GM18868 (cell line): ENCODE measurements at regions not wholly inside any gene's neighbourhood (a gene's known extent, or its start where the extent isn't known, plus 50 kb on each side); places are given as distances from the start of the nearest gene placed in this dataset.

Experiments used
- ATAC-seq: cut with Tn5 transposase; IDR thresholded peaks from one replicate; pipeline ENCODE4 v1.9.1; 2021; ENCODE audit warnings: mild to moderate bottlenecking, moderate library complexity; ENCODE audit not compliant: unreplicated experiment

DNA sequence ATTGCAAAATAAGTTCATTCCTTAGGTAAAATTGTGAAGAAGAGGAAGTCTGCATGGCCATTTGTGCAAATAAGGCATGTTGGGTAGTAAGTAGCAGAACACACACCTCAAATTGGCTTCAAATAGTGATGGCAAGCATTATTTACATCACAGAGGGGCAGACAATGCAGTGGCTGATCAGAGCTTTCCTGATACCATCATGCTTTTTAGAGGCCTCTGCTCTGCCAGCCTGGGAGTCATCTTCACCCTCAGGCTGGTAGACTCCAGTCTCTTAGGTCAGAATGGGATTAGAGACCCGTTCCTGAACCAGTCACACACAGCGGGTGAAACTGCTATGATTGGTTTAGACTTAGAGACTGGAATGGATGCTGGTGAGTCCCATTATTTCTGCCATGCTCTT is 396.0 kb upstream of the MCTP2 start:
- ATAC-seq: no peak

DNA sequence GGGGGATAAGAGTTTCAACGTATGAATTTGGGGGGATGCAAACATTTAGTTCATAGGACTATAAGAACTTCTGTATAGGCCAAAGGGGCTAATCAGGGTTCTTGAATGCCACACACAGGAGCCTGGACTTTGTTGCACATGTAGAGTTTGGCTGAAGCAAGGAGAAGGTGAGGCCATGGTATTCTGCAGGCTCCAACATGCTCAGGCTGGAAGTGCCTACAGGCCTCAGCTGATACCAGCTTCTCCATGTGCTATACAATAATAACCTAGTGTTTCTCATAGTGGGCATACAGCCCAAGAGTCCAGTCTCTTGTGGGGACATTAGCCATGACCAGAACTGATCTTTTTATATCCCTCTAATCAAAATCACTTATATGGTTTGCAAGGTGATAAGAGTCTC is 399.7 kb upstream of the MCTP2 start:
- no peak for ATAC-seq

- ATAC-seq: no peak
These were observed 400.9 kb upstream of the MCTP2 start for GRCh38 chr15:93830221-93831080.

DNA sequence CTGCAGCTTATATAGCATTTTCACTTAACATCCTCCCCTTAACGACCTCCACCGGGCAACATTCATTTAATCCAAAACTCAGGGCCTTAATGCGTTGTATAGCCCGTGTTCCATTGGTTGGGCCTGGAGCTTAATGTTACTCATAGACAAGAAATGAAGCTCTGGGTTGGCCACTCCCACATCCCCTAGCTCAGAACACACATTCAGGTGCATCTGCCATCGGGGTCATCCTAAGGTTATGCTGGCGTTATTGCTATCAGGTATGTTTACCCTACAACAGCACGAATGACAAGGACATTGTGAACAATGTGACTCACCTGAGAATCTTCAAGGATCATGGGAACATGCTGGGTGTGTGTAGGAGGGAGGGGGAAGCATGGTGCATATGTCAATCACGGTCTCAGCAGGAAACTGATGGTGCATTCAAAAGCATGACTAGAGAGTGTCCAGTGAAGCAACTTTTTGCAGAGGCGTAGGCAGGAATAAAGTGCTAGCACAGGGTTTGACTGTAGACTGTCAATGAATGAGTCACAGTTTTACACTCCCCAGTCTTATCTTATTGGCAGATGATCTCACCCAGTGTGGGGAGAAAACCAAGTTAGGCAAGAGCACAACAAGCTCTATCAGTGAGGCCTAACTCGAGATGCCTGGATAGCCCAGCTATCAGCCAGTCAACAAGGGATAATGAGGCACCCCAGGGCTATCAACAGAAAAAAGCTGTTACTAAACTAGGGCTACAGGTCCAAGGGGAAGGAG is 402.1 kb upstream of the MCTP2 start:
- peak; percentile 77 for ATAC-seq

- no peak for ATAC-seq
These were observed 404.6 kb upstream of the MCTP2 start for GRCh38 chr15:93826790-93827189.

DNA sequence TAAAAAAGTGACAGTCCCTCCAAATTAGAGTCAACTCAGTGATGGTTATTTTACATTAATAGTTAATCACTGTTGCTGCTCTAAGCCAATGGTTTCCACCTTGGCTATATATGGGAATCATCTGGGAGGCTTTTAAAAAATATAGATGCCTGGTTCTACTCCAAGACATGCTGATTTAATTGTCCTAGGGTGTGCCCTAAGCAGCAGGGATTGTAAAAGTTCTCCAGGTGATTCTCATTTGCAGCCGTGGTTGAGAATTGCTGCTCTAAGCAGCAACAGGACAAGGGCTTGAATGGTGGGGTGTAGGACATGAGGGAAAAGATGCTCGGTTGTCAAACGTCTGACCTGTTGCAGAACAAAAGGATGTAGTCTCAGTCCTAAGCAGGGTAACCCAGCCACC is 405.1 kb upstream of the MCTP2 start:
- ATAC-seq: no peak

- ATAC-seq: no peak
These were observed 405.7 kb upstream of the MCTP2 start for GRCh38 chr15:93825682-93826081.

DNA sequence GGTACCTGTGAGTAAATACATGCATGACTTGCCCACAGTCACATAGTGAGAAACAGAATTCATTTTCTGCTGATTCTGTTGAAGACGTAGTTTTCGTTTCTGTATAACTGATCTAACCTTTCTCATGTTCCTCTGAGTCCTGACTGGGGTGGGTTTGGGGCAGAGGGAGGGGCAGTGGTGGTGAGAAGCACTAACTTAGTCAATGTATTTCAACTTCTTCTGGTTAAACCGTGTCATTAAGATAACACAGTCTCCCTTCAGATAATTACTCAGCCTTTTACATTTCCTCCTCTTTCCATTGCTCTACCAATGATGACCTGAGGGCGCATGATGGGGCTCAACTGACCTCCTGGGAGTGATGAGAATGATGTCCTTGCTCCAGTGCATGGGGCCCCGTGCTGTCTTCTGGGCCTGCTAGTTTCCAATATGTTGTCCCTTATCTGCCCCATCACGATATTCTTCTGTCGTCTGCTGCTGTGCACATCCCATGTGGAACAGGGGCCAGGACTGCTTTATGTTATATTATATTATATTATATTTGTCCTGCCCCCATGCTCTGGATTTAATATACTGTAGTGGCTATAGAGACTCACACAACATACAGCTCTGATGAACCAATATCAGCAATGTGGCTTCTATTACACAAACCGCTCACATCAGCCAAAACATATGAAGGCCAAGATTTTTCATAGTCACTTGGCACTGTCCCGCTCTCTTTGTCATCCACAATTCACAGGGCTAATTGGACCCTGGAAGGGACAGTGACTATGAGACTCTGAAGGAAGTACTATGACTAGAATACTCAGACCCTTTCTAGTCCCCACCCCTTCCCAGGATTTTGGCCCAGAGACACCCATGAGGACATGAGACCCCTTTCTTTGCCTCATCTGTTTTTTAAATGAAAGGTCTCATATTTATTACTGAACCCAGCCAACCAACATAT is 407.1 kb upstream of the MCTP2 start:
- no peak for ATAC-seq

- no peak for ATAC-seq
These were observed 410.8 kb upstream of the MCTP2 start for GRCh38 chr15:93820566-93820965.

DNA sequence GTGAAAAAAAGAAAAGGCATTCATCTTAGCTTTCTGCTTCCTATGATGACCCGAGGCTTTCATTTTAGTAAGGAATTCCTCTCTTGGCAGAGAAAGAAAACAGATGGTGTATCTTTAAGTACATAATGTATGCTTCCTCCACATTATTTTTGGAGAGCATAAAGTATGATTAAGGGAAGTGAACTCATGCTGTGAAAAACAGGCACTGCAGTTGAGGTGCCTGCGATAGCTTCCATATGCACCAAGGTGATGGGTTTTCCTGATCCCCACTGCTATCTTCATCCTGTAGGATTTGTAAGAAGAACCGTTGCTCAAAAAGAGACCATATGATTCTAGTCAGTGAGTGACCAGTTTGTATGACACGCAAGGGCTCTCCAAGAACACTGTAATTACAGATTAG is 411.5 kb upstream of the MCTP2 start:
- ATAC-seq: no peak

DNA sequence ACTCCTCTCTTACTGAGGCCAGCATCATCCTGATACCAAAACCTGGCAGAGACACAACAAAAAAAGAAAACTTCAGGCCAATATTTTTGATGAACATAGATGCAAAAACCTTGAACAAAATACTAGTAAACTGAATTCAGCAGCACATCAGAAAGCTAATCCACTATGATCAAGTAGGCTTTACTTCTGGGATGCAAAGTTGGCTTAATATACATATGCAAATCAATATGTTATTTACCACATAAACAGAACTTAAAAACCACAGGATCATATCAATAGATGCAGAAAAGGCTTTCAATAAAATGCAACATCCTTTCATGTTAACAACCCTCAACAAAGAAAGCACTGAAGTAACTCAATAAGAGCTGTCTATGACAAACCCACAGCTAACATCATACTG is 414.5 kb upstream of the MCTP2 start:
- no peak for ATAC-seq

DNA sequence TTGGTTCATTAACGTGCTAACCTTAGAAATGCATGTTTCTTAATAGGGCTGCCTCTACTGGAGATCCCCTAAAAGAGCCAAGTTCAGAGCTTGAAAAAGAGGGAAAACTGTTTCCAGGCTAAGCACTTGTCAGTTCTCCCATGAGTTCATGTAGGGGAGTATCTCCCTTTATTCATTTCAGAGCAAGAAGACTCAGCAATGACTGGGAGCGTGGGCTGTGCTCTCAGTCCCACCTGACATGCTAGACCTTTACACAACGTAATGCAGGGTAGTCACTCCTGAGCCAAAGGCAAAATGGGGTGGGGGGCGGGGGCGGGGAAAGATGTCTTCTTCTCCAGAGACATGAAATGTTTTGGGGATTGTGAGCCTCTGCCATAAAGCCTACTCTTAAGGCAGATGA is 420.1 kb upstream of the MCTP2 start:
- no peak for ATAC-seq

DNA sequence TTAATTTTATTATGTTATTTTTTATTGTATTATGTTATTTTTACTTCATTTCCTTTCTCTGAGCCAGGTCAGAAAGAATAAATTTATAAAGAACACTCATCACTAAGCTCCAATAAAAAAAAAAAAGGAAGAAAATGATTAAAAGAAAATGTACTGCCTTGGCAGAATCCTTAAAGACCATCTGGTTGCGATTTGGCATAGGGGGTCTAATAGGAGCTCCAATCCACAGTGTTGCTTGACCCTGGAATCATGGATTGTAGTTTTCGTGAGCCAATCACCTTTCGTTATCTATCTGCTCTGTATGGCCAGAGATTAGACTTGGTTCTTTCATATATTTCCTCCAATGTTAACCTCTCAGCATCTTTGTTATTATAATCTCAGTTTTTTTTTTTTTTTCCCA is 421.8 kb upstream of the MCTP2 start:
- no peak for ATAC-seq

GRCh38 chr15:93803421-93804152 is 427.8 kb upstream of the MCTP2 start:
- no peak for ATAC-seq

DNA sequence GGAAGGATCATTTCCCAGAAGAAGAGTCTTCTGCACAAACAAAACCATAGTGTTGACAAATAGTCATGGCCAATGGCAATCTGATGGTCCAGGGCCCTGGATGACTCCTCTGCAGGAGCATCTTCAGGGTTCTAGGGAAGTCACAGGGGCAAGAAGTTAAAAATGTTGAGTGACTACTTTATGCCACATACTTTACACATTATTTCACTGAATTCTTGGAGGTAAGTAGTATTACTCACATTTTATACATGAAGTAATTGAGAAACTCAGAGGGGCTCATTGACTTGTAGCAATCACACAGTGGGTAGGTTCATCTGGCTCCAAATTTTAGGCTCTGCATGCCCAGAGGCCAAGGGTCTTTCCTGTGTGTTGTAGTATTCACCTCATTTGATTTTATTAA is 430.2 kb upstream of the MCTP2 start:
- no peak for ATAC-seq

- ATAC-seq: no peak
These were observed 430.6 kb upstream of the MCTP2 start for GRCh38 chr15:93800805-93801204.

- ATAC-seq: no peak
These were observed 441.9 kb upstream of the MCTP2 start for GRCh38 chr15:93789441-93789840.

DNA sequence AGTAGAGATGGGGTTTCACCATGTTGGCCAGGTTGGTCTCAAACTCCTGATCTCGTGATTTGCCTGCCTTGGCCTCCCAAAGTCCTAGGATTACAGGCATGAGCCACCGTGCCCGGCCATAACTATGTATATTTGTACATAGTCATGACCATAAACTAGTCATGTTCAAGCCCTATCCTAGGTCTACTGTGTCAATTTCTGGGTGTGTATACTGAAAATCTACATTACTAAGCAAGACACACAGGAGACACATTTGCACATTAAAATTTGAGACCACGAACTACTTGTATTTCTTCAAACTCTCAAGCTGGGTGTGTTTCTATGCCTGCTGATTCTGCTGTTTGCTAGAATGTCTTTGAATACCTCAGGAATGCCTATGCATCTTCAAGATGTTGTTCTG is 451.3 kb upstream of the MCTP2 start:
- ATAC-seq: no peak

GRCh38 chr15:93779341-93779740 is 452.0 kb upstream of the MCTP2 start:
- no peak for ATAC-seq

DNA sequence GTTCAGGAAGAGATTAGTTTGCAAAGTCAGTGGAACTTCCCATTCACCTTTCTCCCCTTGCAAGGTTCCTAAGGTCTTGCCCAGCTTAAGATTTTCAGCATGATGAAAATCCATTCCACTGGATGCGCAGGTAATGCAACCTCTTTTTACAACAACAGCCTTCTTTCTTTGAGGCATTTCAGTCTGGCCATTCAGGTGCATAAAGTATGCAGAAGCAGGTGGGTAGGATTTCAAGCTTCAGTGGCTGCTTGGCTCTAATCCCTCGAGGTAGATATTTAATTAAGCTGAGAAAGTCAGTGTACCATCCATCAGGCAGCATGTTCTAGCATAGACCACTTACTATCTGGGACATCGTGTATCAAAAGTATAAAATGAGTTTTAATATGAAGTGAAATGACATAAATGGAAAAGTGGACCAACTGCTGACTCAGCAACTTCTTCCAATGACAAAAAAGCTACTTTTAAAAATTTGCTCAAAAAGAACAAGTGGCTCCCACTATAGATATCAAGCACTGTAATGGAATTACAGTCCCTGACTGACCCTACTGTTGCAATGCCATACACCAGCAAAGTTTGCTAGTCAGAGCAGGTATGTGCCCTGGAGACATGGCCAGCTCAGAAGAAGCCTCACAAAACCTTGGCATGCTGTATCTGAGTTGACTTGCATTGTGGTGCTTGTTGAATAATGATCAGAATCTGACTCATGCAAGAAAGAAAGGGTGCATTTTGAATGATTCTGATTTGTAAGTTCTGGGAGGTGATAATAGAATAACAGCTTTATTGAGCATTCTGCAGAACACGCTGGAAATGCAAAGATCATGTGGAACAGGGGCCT is 459.9 kb upstream of the MCTP2 start:
- no peak for ATAC-seq
